Lung microvascular endothelial cell (primary cell): ENCODE measurements at regions not wholly inside any gene's neighbourhood (a gene's known extent, or its start where the extent isn't known, plus 50 kb on each side); places are given as distances from the start of the nearest gene placed in this dataset.

ENCODE experiments used
- DNase-seq, 2 donors: peaks; one replicate each; pipeline versions ENCODE4 v3.0.0 to v3.0.0-alpha.2; 2010; ENCODE audit warnings: low read depth in 2 of 2

DNA sequence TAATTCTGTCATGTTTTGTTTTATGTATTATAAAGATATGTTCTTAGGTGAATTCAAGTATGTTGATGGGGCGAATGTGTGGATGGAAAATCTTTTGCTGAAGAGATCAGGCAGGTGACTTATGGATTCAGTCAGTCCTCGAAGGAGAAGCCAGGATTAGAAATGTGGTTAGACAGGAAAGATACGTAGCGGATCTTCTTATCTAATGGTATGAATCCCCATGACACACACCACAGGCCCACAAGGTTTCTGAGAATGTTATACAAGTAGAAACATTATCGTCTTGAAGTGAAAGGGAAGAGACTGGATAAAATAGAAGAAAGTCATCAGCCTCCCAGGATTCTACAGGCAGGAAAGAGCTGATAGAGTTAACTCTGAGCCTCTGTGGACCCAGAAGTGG lies 69.0 kb upstream of the RFXAP start:
- no peak for DNase-seq

DNA sequence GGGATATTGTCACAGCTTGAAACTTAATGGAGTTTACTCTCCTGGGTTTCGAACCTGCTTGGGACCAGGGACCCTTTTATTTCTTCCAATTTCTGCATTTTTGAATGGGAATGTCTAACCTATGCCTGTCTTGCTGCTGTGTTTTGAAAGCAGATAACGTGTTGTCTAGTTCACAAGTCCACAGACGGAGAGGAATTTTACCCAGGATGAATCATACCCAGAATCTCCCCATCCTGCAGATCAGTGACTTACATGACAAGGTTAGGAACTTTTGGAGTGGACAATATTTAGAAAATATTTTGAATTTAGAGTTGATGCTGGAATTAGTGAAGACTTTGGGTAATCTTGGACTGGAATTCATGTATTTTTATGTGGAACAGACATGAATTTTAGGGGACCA lies 68.6 kb upstream of the RFXAP start:
- DNase-seq, result no peak

DNA sequence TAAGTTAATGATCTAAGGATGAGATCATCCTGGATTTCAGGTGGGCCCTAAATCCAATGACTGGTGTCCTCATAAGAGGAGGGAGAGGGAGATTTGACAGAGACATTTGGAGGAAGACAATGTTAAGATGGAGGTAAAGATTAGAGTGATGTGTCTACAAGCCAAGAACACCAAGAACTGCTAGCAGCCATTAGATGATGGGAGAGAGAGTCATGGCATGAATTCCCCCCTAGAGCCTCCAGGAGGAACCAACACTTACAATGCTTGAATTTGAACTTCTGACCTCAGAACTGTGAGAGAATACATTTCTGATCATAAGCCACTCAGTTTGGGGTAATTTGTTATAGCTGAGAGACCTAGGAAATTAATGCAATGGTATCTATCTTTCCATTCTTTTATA lies 68.1 kb upstream of the RFXAP start:
- DNase-seq, result no peak

DNA sequence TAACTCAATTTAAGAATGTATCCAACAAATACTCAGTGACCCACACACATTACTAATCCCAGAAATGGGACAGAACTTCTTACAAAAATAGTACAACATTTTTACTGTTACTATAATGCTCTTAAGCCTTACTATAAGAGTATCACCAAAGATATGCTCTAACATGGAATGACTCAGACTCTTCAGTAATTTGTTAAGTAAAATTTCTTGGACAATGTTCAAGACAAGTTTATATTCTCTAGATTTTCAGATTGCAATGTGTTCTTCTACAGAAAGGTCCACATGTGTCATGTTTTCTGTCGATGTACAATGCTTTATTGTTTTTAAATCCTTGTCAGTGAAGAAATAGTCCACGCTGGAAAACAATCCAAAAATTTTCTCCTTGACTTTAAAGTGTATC lies 66.3 kb upstream of the RFXAP start:
- no peak for DNase-seq

DNA sequence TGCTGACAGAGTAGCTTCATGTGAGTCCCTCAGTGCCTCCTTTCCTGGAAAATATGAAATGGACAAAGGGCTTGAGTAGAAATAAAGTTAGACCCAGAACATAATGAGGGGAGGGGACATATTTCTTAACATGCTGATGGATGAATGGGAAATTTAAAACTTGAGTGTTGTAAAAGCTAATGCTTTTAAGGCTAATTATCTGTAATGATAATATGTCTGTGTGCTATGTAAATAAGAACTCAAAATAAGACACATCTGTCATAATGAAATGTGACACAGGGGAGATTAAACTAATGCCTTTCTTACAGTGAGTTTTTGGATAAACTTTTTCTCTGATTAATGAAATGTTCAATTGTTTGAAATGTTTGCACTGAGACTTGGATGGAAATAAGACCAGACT lies 65.8 kb upstream of the RFXAP start:
- no peak for DNase-seq

DNA sequence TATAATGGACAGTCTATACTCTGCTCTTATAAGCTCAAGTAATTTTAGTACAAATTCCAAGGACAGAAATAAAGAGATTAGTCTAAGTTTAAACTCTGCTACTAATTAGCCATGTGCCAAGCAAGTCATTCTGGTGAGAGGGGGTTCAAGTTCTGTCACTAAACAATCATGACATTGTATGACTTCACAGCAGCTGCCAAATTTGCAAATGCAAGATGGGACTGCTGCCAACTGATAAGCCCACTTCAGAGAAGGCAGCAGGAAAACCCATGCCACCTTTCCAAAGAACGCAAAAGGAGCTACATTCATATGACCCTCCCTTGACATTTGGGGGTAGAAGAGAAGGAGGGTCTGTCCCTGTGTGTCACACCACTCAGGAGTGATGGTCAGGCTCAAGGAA lies 60.7 kb upstream of the RFXAP start:
- no peak for DNase-seq

DNA sequence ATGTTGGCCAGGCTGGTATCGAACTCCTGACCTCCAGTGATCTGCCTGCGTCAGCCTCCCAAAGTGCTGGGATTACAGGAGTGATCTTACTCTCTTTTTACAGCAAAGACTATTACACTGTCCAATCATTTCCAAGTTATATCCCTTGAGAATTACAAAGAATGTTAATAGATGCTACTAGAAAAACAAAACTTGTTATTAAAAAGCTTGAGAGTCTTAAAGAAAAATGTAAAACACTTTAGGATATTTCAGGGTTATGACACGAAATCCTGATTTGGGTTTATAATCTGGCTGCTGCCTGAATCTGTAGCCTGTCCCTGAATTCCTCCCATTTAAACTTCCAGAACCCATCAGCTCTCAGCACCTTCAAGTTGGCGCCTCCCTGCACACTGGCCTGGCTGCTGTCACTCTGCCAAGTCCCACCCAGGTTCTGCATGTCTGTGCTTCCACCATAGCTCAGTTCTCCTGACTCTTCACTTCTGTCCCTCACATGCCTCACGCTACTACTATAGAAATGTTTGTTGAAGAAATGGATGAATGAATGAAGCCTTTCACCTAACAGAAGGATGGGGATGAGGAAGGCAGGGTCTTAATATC lies 55.8 kb upstream of the RFXAP start:
- DNase-seq, result no peak

DNA sequence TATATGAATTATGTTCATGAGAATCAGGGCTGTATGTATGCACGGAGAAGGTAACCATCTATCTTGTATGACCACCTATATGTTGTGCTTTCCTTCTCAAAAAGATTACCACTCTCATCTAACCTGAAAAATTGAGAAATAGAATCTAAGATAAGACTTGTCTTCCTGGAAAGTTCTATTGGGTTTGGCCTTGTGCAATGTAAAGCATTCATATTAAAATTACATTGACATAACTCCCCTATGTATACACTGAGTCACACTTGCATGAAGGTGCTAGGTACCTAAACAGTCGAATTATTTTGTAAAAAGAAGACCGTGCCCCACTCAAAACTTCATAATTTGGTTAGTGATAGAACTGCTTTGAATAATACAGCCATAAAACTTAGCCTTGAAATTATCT lies 54.5 kb upstream of the RFXAP start:
- no peak for DNase-seq

DNA sequence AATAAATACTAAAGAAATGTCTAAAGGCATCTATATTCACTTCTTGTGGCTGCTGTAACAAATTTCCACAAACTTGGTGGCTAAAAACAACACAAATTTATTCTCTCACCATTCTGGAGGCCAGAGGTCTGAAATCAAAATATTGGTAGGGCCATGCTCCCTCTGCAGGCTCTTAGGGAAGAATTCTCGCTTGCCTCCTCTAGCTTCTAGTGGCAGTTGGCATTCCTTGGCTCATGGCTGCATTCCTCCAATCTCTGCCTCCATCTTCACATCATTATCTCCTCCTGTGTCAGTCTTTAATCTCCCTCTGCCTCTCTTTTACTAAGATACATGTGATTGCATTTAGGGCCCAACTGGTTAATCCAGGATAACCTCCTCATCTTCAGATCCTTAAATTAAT lies 54.1 kb upstream of the RFXAP start:
- DNase-seq, result no peak

DNA sequence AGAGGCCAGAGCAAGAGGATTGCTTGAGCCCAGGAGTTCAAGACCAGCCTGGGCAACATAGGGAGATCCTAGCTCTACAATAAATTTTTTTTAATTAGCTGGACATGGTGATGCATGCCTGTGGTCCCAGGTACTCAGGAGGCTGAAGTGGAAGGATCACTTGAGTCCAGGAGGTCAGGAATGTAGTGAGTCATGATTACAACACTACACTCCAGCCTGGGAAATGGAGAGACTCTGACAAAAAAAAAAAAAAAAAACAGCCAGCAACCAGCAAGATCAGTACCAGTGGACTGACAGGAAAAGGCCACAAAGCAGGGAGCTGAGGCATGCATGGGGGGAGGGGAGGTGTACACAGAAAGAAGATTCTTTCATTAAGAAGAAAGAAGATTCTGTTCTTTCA lies 52.7 kb upstream of the RFXAP start:
- DNase-seq, result peak in 1 of 2 donors; percentile 2

DNA sequence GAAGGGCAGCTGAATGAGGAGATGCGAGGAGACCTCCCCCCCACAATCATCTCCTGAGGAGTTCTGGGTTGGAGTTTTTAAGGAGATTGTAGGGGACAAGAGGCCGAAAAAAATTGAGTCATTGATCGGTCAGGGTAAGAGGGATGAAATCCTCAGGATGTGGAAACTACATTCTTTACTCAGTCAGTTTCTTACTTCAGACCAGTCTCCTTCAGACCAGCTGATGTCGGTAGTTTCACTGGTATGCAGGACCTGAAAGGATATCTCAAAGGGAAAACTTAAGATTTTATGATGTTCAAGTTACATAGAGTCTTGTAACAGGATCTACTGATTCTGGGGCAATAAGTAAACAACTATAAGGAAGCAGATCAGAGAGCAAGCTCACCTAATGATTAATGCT lies 51.7 kb upstream of the RFXAP start:
- no peak for DNase-seq

DNA sequence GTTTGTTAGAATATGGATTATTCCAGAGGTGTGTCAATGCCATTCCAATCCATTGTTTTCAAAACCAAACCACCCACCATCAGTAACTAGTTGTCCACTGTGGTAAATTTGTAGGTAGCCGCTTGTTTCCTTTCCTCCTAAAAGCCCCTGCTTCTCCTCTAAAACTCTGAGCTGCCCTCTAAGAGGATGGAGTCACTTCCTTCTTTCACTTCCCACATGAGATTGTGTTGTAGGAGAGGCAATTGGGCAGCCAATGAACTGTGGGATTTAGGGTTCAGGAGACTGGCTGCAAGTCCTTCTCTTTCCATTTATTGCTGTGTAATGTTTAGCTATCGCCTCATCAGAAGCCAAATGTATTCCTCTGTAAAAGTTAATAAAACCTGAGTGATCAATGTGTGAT lies 49.9 kb upstream of the RFXAP start:
- DNase-seq, result no peak
